ENCODE measurements at regions not wholly inside any gene's neighbourhood (a gene's known extent, or its start where the extent isn't known, plus 50 kb on each side); places are given as distances from the start of the nearest gene placed in this dataset.

DNA sequence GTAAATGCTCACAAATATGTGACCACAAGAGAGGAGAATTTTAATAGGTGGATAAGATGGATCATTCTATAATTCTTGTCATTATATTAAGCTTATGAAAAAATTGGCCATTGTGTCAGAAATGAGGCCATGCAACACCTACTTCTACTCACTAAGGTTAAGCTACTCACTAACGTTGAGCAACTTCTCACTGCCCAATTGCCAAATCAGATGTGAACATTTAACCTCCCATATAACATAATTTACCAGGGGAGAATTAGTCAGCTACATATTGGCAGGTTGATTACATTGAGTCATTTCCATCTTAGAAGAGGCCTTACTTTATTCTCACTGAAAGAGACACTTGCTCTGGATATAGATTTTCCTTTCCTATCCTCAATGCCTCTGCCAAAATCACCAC is 211.2 kb upstream of the DGKB start:
- CTCF ChIA-PET = no interaction called here
- DNase-seq (ENCODE audit: extremely low spot score) = no peak
- TF ChIP-seq CTBP1 (IDR thresholded peaks at IDR 0.05; ENCODE audit: borderline replicate concordance) = no peak
- TF ChIP-seq NFRKB (IDR thresholded peaks at IDR 0.05) = no peak
- no peak for TF ChIP-seq ELF4 (IDR thresholded peaks at IDR 0.05)
- TF ChIP-seq L3MBTL2 (conservative IDR thresholded peaks at IDR 0.05) = no peak
- TF ChIP-seq LEF1 (IDR thresholded peaks at IDR 0.05; ENCODE audit: borderline replicate concordance) = no peak
- TF ChIP-seq, protein P1, sequence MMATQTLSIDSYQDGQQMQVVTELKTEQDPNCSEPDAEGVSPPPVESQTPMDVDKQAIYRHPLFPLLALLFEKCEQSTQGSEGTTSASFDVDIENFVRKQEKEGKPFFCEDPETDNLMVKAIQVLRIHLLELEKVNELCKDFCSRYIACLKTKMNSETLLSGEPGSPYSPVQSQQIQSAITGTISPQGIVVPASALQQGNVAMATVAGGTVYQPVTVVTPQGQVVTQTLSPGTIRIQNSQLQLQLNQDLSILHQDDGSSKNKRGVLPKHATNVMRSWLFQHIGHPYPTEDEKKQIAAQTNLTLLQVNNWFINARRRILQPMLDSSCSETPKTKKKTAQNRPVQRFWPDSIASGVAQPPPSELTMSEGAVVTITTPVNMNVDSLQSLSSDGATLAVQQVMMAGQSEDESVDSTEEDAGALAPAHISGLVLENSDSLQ (IDR thresholded peaks at IDR 0.05) = no peak
- TF ChIP-seq FOXM1 (IDR thresholded peaks at IDR 0.05; ENCODE audit: borderline replicate concordance) = no peak
- TF ChIP-seq SP1 (IDR thresholded peaks at IDR 0.05) = no peak
- TF ChIP-seq SUZ12 (IDR thresholded peaks at IDR 0.05) = no peak
- TF ChIP-seq FOXA1 (IDR thresholded peaks at IDR 0.05) = no peak
- TF ChIP-seq BHLHE40 (IDR thresholded peaks at IDR 0.05; ENCODE audit: borderline replicate concordance) = no peak
- no peak for TF ChIP-seq HDGF (IDR thresholded peaks at IDR 0.05; ENCODE audit: borderline replicate concordance)
- TF ChIP-seq ZNF384 (IDR thresholded peaks at IDR 0.05) = no peak
- no peak for TF ChIP-seq FOXK2 (IDR thresholded peaks at IDR 0.05)
- no peak for TF ChIP-seq ARNT (IDR thresholded peaks at IDR 0.05)
- no peak for TF ChIP-seq TARDBP (IDR thresholded peaks at IDR 0.05)
- POLR2A ChIA-PET = no interaction called here

DNA sequence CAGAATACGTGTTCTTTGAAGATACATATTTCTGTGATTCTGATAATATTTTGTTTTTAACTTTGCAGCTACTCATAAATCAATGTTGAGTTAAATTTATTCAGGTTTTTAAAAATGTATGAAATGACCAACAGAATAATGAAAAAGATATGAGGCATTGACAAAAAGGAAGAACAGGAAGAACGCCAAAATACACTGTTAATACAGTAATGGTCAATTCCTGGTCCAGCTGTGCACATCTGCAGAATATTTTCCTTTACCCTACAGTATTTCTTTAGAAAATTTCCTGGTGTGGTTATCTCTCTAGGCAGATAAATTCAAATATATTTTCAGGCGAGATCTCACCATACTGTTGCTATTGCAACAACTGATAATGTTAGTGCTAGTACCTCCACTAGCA is 203.2 kb upstream of the DGKB start:
- ChIA-PET POLR2A (no interaction called here), CTCF (no interaction called here)
- DNase-seq (ENCODE audit: extremely low spot score) = no peak
- TF ChIP-seq L3MBTL2 (conservative IDR thresholded peaks at IDR 0.05) (no peak), LEF1 (IDR thresholded peaks at IDR 0.05; ENCODE audit: borderline replicate concordance) (no peak), TARDBP (IDR thresholded peaks at IDR 0.05) (no peak), CTBP1 (IDR thresholded peaks at IDR 0.05; ENCODE audit: borderline replicate concordance) (no peak), FOXK2 (IDR thresholded peaks at IDR 0.05) (no peak), HDGF (IDR thresholded peaks at IDR 0.05; ENCODE audit: borderline replicate concordance) (no peak), ELF4 (IDR thresholded peaks at IDR 0.05) (no peak)

DNA sequence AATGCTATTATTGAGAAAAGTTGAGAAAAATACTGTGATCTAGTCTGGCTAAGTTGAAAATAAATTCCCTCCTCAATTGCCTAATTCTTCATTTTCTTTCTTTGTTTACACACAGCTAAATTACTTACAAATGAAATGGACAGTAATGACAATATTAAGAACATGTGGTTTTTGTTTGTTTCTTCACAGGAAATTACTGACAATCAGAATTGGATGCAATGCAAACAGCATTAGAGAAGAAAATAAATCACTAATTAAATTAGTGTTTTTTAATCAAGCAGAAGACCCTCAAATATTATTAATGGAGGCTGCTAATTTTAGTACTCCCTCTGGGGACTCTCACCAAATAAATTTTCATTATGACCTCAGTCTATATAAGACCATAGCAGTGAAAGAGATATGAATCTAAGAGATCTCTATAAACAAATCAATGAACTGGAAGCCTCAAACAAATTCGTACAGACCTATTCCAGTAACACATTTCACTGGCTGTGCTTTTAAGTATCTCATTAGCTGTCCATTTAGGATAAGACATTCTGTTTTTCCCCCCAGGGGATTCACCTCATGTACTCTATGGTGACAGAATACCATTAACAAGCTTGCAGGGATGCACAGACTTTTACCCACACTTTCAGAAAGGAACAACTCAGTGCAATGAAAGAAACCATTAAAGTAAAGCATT is 202.0 kb upstream of the DGKB start:
- ChIA-PET POLR2A (interaction anchor here (1.0 kb wide), 1 partner anchor 17 kb away, joined by 3 read pairs; no protein-coding TSS in a partner anchor), CTCF (no interaction called here)
- TF ChIP-seq CTBP1 (IDR thresholded peaks at IDR 0.05; ENCODE audit: borderline replicate concordance) (no peak), SP1 (IDR thresholded peaks at IDR 0.05) (no peak), FOXM1 (IDR thresholded peaks at IDR 0.05; ENCODE audit: borderline replicate concordance) (no peak), HDGF (IDR thresholded peaks at IDR 0.05; ENCODE audit: borderline replicate concordance) (no peak), ARNT (IDR thresholded peaks at IDR 0.05) (no peak), L3MBTL2 (conservative IDR thresholded peaks at IDR 0.05) (no peak), TARDBP (IDR thresholded peaks at IDR 0.05) (no peak), SUZ12 (IDR thresholded peaks at IDR 0.05) (no peak), LEF1 (IDR thresholded peaks at IDR 0.05; ENCODE audit: borderline replicate concordance) (no peak), FOXK2 (IDR thresholded peaks at IDR 0.05) (no peak), BHLHE40 (IDR thresholded peaks at IDR 0.05; ENCODE audit: borderline replicate concordance) (no peak), ZNF384 (IDR thresholded peaks at IDR 0.05) (no peak), ELF4 (IDR thresholded peaks at IDR 0.05) (no peak), NFRKB (IDR thresholded peaks at IDR 0.05) (no peak)
- TF ChIP-seq, protein P1 (IDR thresholded peaks at IDR 0.05) = no peak
- DNase-seq (ENCODE audit: extremely low spot score) = no peak

DNA sequence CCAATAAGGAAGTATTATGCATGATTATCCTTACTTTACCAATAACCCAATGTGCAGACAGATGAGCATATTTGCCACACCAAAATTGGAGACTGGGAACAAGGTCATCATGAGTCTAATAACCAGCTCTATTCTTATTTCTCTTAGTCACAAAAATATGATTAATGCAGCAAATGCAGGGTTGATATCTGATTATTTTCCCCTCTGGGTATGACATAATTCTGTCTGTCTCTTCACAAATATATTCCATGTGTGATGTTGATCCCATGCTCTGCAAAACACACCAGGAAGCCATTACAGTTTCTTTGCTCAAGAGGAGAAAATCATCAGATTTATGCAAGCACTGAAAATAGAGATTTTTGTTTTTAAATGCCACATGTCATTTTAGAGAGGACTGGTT is 196.5 kb upstream of the DGKB start:
- POLR2A ChIA-PET = no interaction called here
- CTCF ChIA-PET = no interaction called here
- TF ChIP-seq ZNF384 (IDR thresholded peaks at IDR 0.05) (no peak), NFRKB (IDR thresholded peaks at IDR 0.05) (no peak), FOXK2 (IDR thresholded peaks at IDR 0.05) (no peak)
- DNase-seq (ENCODE audit: extremely low spot score) = no peak

DNA sequence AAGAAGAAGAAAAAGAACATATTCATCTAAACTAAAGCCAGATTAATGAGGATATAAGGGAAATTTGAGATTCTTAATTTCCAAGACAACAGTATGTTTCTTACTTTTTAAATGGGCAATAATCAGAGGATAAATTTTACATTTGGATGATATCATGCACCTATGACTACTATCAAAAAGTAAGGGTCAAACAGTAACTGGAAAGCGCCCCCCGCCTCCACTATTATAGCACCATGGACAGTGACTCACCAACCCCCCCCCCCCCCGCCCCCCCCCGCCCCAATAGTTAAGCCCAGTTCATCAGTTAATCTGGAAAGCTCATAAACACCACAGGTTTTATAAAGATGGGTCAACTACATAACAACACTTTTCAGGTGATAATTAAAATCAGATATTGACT is 194.3 kb upstream of the DGKB start:
- POLR2A ChIA-PET = no interaction called here
- DNase-seq (ENCODE audit: extremely low spot score) = no peak
- TF ChIP-seq NFRKB (IDR thresholded peaks at IDR 0.05) (no peak), L3MBTL2 (conservative IDR thresholded peaks at IDR 0.05) (no peak), ZNF384 (IDR thresholded peaks at IDR 0.05) (no peak), BHLHE40 (IDR thresholded peaks at IDR 0.05; ENCODE audit: borderline replicate concordance) (no peak), LEF1 (IDR thresholded peaks at IDR 0.05; ENCODE audit: borderline replicate concordance) (no peak), ELF4 (IDR thresholded peaks at IDR 0.05) (no peak), TARDBP (IDR thresholded peaks at IDR 0.05) (no peak), FOXK2 (IDR thresholded peaks at IDR 0.05) (no peak), CTBP1 (IDR thresholded peaks at IDR 0.05; ENCODE audit: borderline replicate concordance) (no peak), SUZ12 (IDR thresholded peaks at IDR 0.05) (no peak), ARNT (IDR thresholded peaks at IDR 0.05) (no peak), SP1 (IDR thresholded peaks at IDR 0.05) (no peak), FOXA1 (IDR thresholded peaks at IDR 0.05) (no peak), HDGF (IDR thresholded peaks at IDR 0.05; ENCODE audit: borderline replicate concordance) (no peak), FOXM1 (IDR thresholded peaks at IDR 0.05; ENCODE audit: borderline replicate concordance) (no peak)
- TF ChIP-seq, protein P1 (IDR thresholded peaks at IDR 0.05) = no peak
- CTCF ChIA-PET = no interaction called here

DNA sequence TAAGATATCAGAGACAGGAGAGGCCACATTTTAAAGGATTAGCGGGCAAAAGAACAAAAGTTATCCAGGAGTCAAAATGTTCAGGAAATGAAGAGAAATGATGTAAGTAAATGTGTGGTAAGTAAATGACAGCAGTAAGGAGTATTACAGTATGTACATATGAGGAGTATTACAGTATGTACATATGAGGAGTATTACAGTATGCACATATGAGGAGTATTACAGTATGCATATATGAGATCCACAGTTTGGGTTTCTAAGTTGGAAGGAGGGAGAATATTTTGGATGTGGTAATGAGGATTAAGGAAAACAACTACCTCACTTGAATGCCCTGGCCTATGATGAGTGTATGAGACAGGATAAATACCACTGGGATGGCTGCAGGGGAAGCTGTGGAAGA is 192.4 kb upstream of the DGKB start:
- CTCF ChIA-PET = no interaction called here
- TF ChIP-seq FOXM1 (IDR thresholded peaks at IDR 0.05; ENCODE audit: borderline replicate concordance) = no peak
- no peak for TF ChIP-seq TARDBP (IDR thresholded peaks at IDR 0.05)
- TF ChIP-seq CTBP1 (IDR thresholded peaks at IDR 0.05; ENCODE audit: borderline replicate concordance) = no peak
- TF ChIP-seq, protein P1 (IDR thresholded peaks at IDR 0.05) = no peak
- TF ChIP-seq SP1 (IDR thresholded peaks at IDR 0.05) = no peak
- no peak for TF ChIP-seq BHLHE40 (IDR thresholded peaks at IDR 0.05; ENCODE audit: borderline replicate concordance)
- TF ChIP-seq NFRKB (IDR thresholded peaks at IDR 0.05) = no peak
- TF ChIP-seq ELF4 (IDR thresholded peaks at IDR 0.05) = no peak
- DNase-seq (ENCODE audit: extremely low spot score) = no peak
- POLR2A ChIA-PET = no interaction called here

Measured in HEK293T (cell line).